ENCODE measurements at regions not wholly inside any gene's neighbourhood (a gene's known extent, or its start where the extent isn't known, plus 50 kb on each side); places are given as distances from the start of the nearest gene placed in this dataset.

DNA sequence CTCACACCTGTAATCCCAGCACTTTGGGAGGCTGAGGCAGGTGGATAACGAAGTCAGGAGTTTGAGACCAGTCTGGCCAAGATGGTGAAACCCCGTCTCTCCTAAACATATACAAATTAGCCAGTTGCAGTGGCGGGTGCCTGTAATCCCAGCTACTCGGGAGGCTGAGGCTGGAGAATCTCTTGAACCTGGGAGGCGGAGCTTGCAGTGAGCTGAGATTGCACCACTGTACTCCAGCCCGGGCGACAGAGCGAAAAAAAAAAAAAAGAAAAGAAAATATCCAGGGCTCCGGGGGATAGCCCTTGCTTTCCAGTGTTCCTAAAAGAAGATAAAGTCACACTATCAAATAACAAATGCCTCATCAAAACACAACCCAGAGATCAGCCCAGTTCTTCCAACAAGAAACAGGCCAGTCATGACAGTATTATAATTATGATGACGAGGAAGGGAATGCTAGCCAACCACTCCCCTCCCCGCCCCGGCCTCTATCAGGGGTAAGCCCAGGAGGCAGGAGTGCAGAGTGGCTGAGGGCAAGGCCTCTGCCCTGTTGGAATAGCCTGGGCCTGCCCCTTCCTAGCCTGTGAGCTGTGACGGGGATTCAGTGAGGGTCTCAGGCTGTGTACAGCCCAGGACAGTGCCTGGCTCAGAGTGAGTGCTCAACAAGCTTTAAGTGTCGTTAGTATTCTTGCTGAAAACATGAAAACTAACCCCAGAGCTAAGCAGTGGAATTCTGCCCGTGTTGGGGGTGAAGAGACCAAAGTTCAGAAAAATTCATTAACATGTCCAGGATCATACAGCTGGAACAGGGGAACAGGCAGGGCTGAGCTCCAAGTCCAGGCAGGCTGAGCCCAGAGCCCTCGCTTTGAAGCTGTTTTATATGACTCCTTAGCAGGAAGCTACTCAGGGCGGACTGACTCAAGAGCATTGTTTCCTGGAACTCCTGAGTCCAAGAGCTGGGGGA is 54.3 kb downstream of the FAM241B start:
- TF ChIP-seq, protein P1, sequence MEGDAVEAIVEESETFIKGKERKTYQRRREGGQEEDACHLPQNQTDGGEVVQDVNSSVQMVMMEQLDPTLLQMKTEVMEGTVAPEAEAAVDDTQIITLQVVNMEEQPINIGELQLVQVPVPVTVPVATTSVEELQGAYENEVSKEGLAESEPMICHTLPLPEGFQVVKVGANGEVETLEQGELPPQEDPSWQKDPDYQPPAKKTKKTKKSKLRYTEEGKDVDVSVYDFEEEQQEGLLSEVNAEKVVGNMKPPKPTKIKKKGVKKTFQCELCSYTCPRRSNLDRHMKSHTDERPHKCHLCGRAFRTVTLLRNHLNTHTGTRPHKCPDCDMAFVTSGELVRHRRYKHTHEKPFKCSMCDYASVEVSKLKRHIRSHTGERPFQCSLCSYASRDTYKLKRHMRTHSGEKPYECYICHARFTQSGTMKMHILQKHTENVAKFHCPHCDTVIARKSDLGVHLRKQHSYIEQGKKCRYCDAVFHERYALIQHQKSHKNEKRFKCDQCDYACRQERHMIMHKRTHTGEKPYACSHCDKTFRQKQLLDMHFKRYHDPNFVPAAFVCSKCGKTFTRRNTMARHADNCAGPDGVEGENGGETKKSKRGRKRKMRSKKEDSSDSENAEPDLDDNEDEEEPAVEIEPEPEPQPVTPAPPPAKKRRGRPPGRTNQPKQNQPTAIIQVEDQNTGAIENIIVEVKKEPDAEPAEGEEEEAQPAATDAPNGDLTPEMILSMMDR (conservative IDR thresholded peaks at IDR 0.05; ENCODE audit: control insufficient read depth, insufficient read depth, low read depth, low read length) = no peak
- no peak overlapping the region for H3K4me3 ChIP-seq (ENCODE audit: control insufficient read depth, low read depth, low read length)
- peak; percentile 25 for DNase-seq (ENCODE audit: low read depth)

DNA sequence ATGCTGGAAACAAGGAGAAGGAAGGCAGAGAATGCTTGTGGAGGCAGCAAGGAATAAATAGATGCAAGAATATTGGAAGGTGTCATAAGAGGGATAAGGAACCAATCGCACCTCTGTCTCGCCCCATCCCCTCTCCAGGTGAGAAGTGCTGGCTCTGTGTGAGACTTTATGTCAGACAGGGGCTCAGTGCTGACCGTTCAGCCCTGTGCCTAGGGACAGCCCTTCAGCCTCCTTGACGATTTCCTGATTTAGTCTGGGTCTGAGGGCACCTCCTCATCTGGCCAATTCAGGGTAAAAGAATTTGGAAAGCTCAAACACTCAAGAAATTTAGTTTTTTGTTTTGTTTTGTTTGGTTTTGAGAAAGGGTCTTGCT is 54.9 kb downstream of the FAM241B start:
- TF ChIP-seq, protein P1 (conservative IDR thresholded peaks at IDR 0.05; ENCODE audit: control insufficient read depth, insufficient read depth, low read depth, low read length) = no peak
- DNase-seq (ENCODE audit: low read depth) = no peak
- H3K4me3 ChIP-seq (ENCODE audit: control insufficient read depth, low read depth, low read length) = no peak overlapping the region

DNA sequence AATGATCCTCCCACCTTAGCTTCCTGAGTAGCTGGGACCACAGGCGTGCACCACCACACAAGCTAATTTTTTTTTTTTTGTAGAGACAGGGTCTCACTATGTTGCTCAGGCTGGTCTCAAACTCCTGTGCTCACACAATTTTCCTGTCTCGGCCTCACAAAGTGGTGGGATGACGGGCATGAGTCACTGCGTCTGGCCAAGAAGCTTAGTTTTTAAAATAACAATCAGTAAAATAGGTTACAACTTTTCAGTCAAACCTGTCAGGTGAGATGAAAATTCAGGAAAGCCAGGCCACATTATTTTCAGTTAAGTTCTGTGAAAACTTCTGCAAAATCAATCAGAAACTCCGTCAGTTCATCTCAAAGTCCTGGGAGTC is 55.4 kb downstream of the FAM241B start:
- no peak overlapping the region for H3K4me3 ChIP-seq (ENCODE audit: control insufficient read depth, low read depth, low read length)
- DNase-seq (ENCODE audit: low read depth) = no peak
- TF ChIP-seq, protein P1 (conservative IDR thresholded peaks at IDR 0.05; ENCODE audit: control insufficient read depth, insufficient read depth, low read depth, low read length) = no peak

DNA sequence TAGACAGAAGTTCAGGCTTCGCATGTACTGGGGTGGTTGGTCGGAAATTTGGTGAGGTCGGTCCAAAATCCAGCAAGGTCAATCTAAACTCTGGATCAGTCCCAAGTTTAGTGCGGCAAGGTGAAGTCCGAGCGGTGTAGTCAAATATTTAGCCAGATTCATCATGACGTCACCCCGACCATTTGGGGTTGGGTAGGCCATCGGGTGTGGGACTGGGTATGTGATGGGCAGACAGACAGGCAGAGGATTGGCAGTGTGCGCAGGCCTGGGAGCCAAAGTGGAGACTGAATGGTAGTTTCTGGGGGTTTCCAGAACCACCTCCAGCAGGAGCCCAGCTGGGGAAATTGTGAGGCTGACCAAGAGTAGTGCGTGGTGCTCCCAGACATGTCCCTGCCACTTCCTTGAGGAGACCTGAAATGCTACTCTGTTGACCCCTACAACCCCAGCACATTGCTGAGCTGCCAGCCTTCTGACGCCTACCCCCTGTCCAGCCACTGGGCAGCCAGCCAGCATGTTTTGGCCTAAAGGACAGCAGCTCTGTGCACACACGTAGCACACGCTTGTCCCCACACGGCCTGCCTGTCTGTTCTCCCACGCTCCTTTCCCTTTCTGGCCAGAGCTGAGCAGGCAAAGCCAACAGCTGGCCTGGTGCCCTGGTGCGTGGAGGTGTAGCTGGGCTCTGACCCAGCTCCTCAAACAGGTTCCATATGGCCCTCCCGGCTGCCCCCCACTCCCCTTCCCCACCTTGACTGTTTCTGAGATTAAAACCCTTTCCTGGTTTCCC is 55.9 kb downstream of the FAM241B start:
- H3K4me3 ChIP-seq (ENCODE audit: control insufficient read depth, low read depth, low read length) = no peak overlapping the region
- TF ChIP-seq, protein P1 (conservative IDR thresholded peaks at IDR 0.05; ENCODE audit: control insufficient read depth, insufficient read depth, low read depth, low read length) = no peak
- DNase-seq (ENCODE audit: low read depth) = peak; percentile 4

DNA sequence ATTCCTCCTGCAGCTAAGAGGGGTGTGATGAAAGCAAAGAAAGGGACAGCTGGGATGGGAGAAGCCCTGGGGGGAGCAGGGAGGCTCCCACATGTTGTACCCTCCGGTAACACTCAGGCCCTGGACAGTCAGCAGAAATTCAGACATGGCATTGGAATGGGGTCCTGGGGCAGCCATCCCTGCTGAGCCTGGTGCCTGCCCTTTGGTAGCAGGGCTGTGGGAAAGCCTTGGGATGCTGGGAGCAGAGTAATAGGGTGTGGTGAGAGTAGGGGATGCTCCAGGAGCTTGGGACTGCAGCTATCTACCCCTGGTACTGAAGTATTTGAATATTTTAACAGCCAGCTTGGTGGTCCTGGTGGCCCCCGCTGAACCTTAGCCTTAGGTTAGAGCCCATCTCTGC is 56.8 kb downstream of the FAM241B start:
- TF ChIP-seq, protein P1 (conservative IDR thresholded peaks at IDR 0.05; ENCODE audit: control insufficient read depth, insufficient read depth, low read depth, low read length) = no peak
- no peak overlapping the region for H3K4me3 ChIP-seq (ENCODE audit: control insufficient read depth, low read depth, low read length)
- DNase-seq (ENCODE audit: low read depth) = no peak

DNA sequence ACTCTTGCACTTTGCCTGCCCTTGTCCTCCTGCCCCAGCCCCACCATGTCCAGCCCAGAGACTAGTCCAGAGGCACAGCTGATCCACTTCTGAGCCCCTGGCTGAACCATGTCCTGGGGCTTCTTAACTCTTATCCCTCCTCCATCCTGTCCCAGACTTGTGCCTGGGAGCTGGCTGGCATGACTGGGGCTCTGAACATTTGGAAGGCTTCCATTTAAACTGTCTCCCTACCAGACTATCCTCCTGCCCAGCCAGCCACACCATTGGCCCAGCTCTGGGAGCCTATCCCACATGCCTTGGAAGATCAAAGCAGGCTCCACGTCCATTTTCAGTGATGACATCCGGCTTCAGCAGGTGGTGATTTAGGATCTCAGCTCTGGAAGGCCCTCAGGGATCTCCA is 57.4 kb downstream of the FAM241B start:
- TF ChIP-seq, protein P1 (conservative IDR thresholded peaks at IDR 0.05; ENCODE audit: control insufficient read depth, insufficient read depth, low read depth, low read length) = no peak
- H3K4me3 ChIP-seq (ENCODE audit: control insufficient read depth, low read depth, low read length) = no peak overlapping the region
- DNase-seq (ENCODE audit: low read depth) = no peak

All from fibroblast of mammary gland (primary cell).